ENCODE measurements at regions not wholly inside any gene's neighbourhood (a gene's known extent, or its start where the extent isn't known, plus 50 kb on each side); places are given as distances from the start of the nearest gene placed in this dataset.
"Not testable (repeated sequence)": the region's sequence is repeated elsewhere in the genome, so short reads cannot be mapped to it uniquely, and the experiment has no call there.

- DNase-seq (ENCODE audit: low read depth in 2 of 2): no peak
Observed at GRCh38 chr5:99901972-99902371, 633.2 kb upstream of the FAM174A start.

- no peak for DNase-seq (ENCODE audit: low read depth in 2 of 2)
Observed at GRCh38 chr5:99900302-99900852, 634.8 kb upstream of the FAM174A start.

GRCh38 chr5:99879791-99880511 is 655.2 kb upstream of the FAM174A start:
- no peak for DNase-seq (ENCODE audit: low read depth in 2 of 2)

GRCh38 chr5:99878830-99879229 is 656.3 kb upstream of the FAM174A start:
- no peak for DNase-seq (ENCODE audit: low read depth in 2 of 2)

GRCh38 chr5:99866740-99867139 is 668.4 kb upstream of the FAM174A start:
- no peak for DNase-seq (ENCODE audit: low read depth in 2 of 2)

GRCh38 chr5:99865159-99865558 is 670.0 kb upstream of the FAM174A start:
- no peak for DNase-seq (ENCODE audit: low read depth in 2 of 2)

- no peak for DNase-seq (ENCODE audit: low read depth in 2 of 2)
Observed at GRCh38 chr5:99835791-99836190, 699.4 kb upstream of the FAM174A start.

GRCh38 chr5:99827136-99827535 is 708.0 kb upstream of the FAM174A start:
- DNase-seq (ENCODE audit: low read depth in 2 of 2): no peak

- no peak for DNase-seq (ENCODE audit: low read depth in 2 of 2)
Observed at GRCh38 chr5:99817796-99818195, 717.4 kb upstream of the FAM174A start.

GRCh38 chr5:99814321-99815063 is 720.7 kb upstream of the FAM174A start:
- DNase-seq (ENCODE audit: low read depth in 2 of 2): no peak

GRCh38 chr5:99808657-99809230 is 726.4 kb upstream of the FAM174A start:
- DNase-seq (ENCODE audit: low read depth in 2 of 2): no peak

- no peak for DNase-seq (ENCODE audit: low read depth in 2 of 2)
Observed at GRCh38 chr5:99807346-99807745, 727.8 kb upstream of the FAM174A start.

GRCh38 chr5:99795031-99795430 is 740.1 kb upstream of the FAM174A start:
- no peak for DNase-seq (ENCODE audit: low read depth in 2 of 2)

GRCh38 chr5:99788482-99788881 is 746.7 kb upstream of the FAM174A start:
- DNase-seq (ENCODE audit: low read depth in 2 of 2): no peak

GRCh38 chr5:99775189-99775588 is 760.0 kb upstream of the FAM174A start:
- no peak for DNase-seq (ENCODE audit: low read depth in 2 of 2)

GRCh38 chr5:99773290-99773689 is 761.9 kb upstream of the FAM174A start:
- no peak for DNase-seq (ENCODE audit: low read depth in 2 of 2)

- DNase-seq (ENCODE audit: low read depth in 2 of 2): no peak
Observed at GRCh38 chr5:99771296-99771695, 763.9 kb upstream of the FAM174A start.

- DNase-seq (ENCODE audit: low read depth in 2 of 2): no peak
Observed at GRCh38 chr5:99765011-99765410, 770.2 kb upstream of the FAM174A start.

- no peak for DNase-seq (ENCODE audit: low read depth in 2 of 2)
Observed at GRCh38 chr5:99763021-99763774, 772.0 kb upstream of the FAM174A start.

- no peak for DNase-seq (ENCODE audit: low read depth in 2 of 2)
Observed at GRCh38 chr5:99747342-99747741, 787.8 kb upstream of the FAM174A start.

- not testable (repeated sequence) for DNase-seq (ENCODE audit: low read depth in 2 of 2)
Observed at GRCh38 chr5:99733146-99733545, 802.0 kb upstream of the FAM174A start.

- not testable (repeated sequence) for DNase-seq (ENCODE audit: low read depth in 2 of 2)
Observed at GRCh38 chr5:99730653-99731052, 801.8 kb upstream of the CHD1 start.

Measured in stimulated activated CD8-positive, alpha-beta memory T cell treated with anti-CD3 and anti-CD28 coated beads, Interleukin-15, amount 100 ng/mL, for 4 hours (primary cell).